ENCODE measurements at regions not wholly inside any gene's neighbourhood (a gene's known extent, or its start where the extent isn't known, plus 50 kb on each side); places are given as distances from the start of the nearest gene placed in this dataset.

DNA sequence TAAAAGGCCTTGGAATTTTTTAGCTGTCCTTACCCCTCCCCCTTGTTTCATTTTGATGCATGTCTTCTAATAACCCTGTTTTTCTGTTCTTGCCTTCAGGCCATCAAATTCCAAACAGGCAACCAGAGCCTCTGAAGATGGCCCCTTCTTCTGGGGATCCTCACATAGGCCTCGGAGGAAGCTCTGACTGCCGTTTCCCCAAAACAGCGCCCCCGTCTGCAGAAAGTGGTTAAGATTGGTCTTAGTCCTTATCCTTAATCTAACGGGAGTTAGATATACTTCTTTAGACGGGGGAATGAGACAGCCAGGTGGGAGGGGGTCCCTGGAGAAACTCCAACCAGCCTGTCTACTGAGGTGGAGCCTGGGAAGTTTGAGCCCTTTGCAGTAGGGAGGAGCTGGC is 226.3 kb upstream of the ZNF608 start:
- intact Hi-C loops (cut with micrococcal nuclease): no loop called here
- Mint-ChIP-seq H3K4me3 (no peak overlapping the region), H3K4me1 (no peaks in the 10 kb centered on the region), H3K9me3 (peaks cover 0 to 9% (median 0%) of the 10 kb centered on the region in 11 donors), H3K27me3 (no peaks in the 10 kb centered on the region), H3K27ac (no peak overlapping the region), H3K36me3 (no peaks in the 10 kb centered on the region)
- H3K4me3 ChIP-seq (ENCODE audit: low read length): no peak overlapping the region
- ATAC-seq (no peak), DNase-seq (no peak)
- no peaks in the 10 kb centered on the region for H3K27me3 ChIP-seq (ENCODE audit: control insufficient read depth in 2 of 2, insufficient read depth in 2 of 2, low read length in 2 of 2)
- ChIA-PET CTCF (no interaction called here), POLR2A (no interaction called here)
- no peak overlapping the region for H3K27ac ChIP-seq (ENCODE audit: low read depth, low read length)
- H3K4me1 ChIP-seq (ENCODE audit: control insufficient read depth in 2 of 2, insufficient read depth in 2 of 2, low read length in 2 of 2): no peaks in the 10 kb centered on the region
- no peaks in the 10 kb centered on the region for H3K9me3 ChIP-seq (ENCODE audit: control insufficient read depth in 2 of 3, low read length in 3 of 3)
- H3K36me3 ChIP-seq (ENCODE audit: control insufficient read depth in 2 of 3, insufficient read depth in 3 of 3, low read length in 3 of 3): no peaks in the 10 kb centered on the region

DNA sequence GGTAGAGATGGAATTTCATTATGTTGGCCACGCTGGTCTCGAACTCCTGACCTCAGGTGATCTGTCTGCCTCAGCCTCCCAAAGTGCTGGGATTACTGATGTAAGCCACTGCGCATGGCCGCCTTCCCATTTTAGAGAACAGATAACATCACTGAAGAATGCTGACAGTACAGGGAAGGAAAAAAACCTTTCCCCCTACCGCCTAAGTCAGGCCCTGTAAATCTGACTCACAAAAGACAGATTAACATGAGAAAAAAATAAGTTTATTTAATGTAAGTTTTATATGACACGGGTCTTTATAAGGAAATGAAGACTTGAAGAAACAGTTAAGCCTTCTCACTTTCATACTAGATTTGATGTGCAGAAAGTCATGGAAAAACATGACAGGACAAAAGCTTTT is 227.2 kb upstream of the ZNF608 start:
- DNase-seq (no peak), ATAC-seq (no peak)
- no peak overlapping the region for H3K4me3 Mint-ChIP-seq
- H3K27me3 Mint-ChIP-seq: no peaks in the 10 kb centered on the region
- no peak overlapping the region for H3K4me3 ChIP-seq (ENCODE audit: low read length)
- H3K4me1 ChIP-seq (ENCODE audit: control insufficient read depth in 2 of 2, insufficient read depth in 2 of 2, low read length in 2 of 2): no peaks in the 10 kb centered on the region
- no peaks in the 10 kb centered on the region for H3K27me3 ChIP-seq (ENCODE audit: control insufficient read depth in 2 of 2, insufficient read depth in 2 of 2, low read length in 2 of 2)
- H3K27ac Mint-ChIP-seq: no peak overlapping the region
- ChIA-PET POLR2A (no interaction called here), CTCF (no interaction called here)
- H3K9me3 ChIP-seq (ENCODE audit: control insufficient read depth in 2 of 3, low read length in 3 of 3): no peaks in the 10 kb centered on the region
- H3K9me3 Mint-ChIP-seq: peaks cover 0 to 9% (median 0%) of the 10 kb centered on the region in 11 donors
- no peaks in the 10 kb centered on the region for H3K4me1 Mint-ChIP-seq
- H3K36me3 Mint-ChIP-seq: no peaks in the 10 kb centered on the region
- intact Hi-C loops (cut with micrococcal nuclease): no loop called here
- H3K36me3 ChIP-seq (ENCODE audit: control insufficient read depth in 2 of 3, insufficient read depth in 3 of 3, low read length in 3 of 3): no peaks in the 10 kb centered on the region
- no peak overlapping the region for H3K27ac ChIP-seq (ENCODE audit: low read depth, low read length)

DNA sequence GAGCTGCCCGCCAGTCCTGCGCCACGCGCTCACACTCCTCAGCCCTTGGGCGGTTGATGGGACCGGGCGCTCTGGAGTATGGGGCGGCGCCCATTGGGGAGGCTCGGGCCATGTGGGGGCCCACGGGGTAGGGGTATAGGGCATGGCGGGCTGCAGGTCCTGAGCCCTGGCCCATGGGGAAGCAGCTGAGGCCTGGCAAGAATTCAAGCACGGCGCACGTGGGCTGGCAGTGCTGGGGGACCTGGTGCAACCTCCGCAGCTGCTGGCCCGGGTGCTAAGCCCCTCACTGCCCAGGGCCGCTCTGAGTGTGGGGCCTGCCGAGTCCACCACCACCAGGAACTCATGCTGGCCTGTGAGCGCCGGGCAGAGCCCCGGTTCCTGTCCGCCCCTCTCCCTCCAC is 229.6 kb upstream of the ZNF608 start:
- Mint-ChIP-seq H3K9me3 (peaks cover 0 to 9% (median 0%) of the 10 kb centered on the region in 11 donors), H3K4me1 (no peaks in the 10 kb centered on the region), H3K27me3 (no peaks in the 10 kb centered on the region), H3K4me3 (no peak overlapping the region), H3K27ac (no peak overlapping the region), H3K36me3 (no peaks in the 10 kb centered on the region)
- Histone ChIP-seq H3K36me3 (ENCODE audit: control insufficient read depth in 2 of 3, insufficient read depth in 3 of 3, low read length in 3 of 3) (no peaks in the 10 kb centered on the region), H3K27ac (ENCODE audit: low read depth, low read length) (no peak overlapping the region), H3K4me1 (ENCODE audit: control insufficient read depth in 2 of 2, insufficient read depth in 2 of 2, low read length in 2 of 2) (no peaks in the 10 kb centered on the region), H3K27me3 (ENCODE audit: control insufficient read depth in 2 of 2, insufficient read depth in 2 of 2, low read length in 2 of 2) (no peaks in the 10 kb centered on the region), H3K4me3 (ENCODE audit: low read length) (no peak overlapping the region), H3K9me3 (ENCODE audit: control insufficient read depth in 2 of 3, low read length in 3 of 3) (no peaks in the 10 kb centered on the region)
- ChIA-PET POLR2A (no interaction called here), CTCF (no interaction called here)
- DNase-seq (no peak), ATAC-seq (no peak)
- intact Hi-C loops (cut with micrococcal nuclease): no loop called here

DNA sequence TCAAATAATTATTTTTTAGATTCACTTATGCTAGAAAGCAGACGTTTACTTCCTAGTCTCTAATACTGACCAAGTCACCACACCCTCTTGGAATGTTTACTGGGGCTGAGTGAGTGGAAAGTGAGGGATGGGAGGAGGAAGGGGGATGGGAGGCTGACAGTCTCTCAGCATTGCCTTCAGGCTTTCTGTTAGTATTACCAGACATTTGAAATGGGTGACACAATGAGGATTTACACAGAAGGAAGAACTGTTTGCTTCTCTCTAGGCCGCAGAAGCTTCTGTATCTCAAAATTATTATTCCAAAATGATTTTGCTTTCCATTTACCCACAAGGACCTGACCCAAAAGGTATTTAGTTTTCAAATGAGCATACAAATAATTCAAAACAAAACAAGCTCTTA is 232.8 kb upstream of the ZNF608 start:
- no peaks in the 10 kb centered on the region for H3K4me1 Mint-ChIP-seq
- H3K27me3 Mint-ChIP-seq: no peaks in the 10 kb centered on the region
- H3K36me3 ChIP-seq (ENCODE audit: control insufficient read depth in 2 of 3, insufficient read depth in 3 of 3, low read length in 3 of 3): no peaks in the 10 kb centered on the region
- no peak for DNase-seq
- H3K36me3 Mint-ChIP-seq: no peaks in the 10 kb centered on the region
- H3K27ac ChIP-seq (ENCODE audit: low read depth, low read length): no peak overlapping the region
- peaks cover 0 to 19% (median 5%) of the 10 kb centered on the region in 11 donors for H3K9me3 Mint-ChIP-seq
- no peaks in the 10 kb centered on the region for H3K9me3 ChIP-seq (ENCODE audit: control insufficient read depth in 2 of 3, low read length in 3 of 3)
- intact Hi-C loops (cut with micrococcal nuclease): no loop called here
- no peaks in the 10 kb centered on the region for H3K4me1 ChIP-seq (ENCODE audit: control insufficient read depth in 2 of 2, insufficient read depth in 2 of 2, low read length in 2 of 2)
- H3K27ac Mint-ChIP-seq: no peak overlapping the region
- no peaks in the 10 kb centered on the region for H3K27me3 ChIP-seq (ENCODE audit: control insufficient read depth in 2 of 2, insufficient read depth in 2 of 2, low read length in 2 of 2)
- CTCF ChIA-PET: no interaction called here
- ATAC-seq: no peak
- no peak overlapping the region for H3K4me3 Mint-ChIP-seq
- no peak overlapping the region for H3K4me3 ChIP-seq (ENCODE audit: low read length)
- POLR2A ChIA-PET: no interaction called here

DNA sequence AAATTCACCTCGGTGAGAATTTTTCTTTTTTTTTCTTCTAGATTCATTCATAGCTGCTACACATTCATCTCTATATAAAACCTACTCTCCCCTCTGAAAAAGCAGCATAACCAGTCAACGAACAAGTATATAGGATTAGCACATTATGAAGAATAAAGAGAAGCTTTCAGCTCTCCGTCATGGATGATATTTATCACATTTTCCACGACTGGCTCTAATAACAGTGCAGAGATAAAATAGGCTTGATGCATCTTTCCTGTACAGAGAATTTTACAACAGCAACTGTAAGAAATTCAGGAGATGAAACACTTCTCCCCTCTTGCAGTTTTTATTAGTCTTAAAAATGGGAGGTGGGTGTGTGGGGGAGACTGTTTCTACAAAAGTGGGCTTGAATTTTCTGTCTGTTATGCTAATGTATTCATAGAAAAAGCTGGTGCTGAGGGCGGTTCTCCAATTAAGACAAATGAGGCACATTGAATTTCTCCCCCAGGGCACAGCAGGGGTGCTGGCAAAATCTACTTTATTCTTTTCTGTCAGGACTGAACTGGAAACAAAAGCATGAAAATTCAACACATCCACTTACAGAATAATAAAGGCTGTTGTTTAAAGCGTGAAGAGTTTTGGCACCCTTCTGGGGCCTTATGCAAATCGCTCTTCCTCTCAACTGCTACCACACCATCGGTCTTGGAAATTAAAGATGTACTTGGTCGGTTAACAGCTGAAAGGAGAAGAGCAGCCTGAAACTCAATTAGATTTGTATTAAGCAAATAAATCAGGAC is 233.9 kb upstream of the ZNF608 start:
- POLR2A ChIA-PET: no interaction called here

DNA sequence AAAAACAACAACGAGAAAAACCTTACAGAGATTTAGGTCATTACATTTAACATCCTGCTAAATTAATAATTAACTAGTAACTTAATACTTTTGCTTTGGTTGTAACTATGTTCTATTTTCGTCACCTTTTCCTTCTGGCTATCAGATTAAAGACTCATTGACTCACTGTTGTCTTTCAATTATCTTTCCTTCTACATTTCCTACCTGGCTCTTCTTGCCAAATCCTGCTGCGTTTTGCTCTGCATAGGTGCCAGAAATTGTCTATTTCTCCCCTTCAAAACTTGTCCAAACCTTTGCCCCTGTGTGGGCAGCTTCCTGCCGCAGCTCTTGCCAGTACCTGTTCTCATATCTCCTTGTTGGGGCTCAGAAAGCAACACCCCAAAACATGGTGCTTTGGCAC is 235.5 kb upstream of the ZNF608 start:
- H3K27me3 ChIP-seq (ENCODE audit: control insufficient read depth in 2 of 2, insufficient read depth in 2 of 2, low read length in 2 of 2): no peaks in the 10 kb centered on the region
- no peak overlapping the region for H3K27ac Mint-ChIP-seq
- H3K4me3 ChIP-seq (ENCODE audit: low read length): no peak overlapping the region
- POLR2A ChIA-PET: no interaction called here
- ATAC-seq (no peak), DNase-seq (no peak)
- H3K9me3 Mint-ChIP-seq: peaks cover 0 to 21% (median 10%) of the 10 kb centered on the region in 11 donors
- no peaks in the 10 kb centered on the region for H3K4me1 ChIP-seq (ENCODE audit: control insufficient read depth in 2 of 2, insufficient read depth in 2 of 2, low read length in 2 of 2)
- H3K9me3 ChIP-seq (ENCODE audit: control insufficient read depth in 2 of 3, low read length in 3 of 3): no peaks in the 10 kb centered on the region
- no peaks in the 10 kb centered on the region for H3K4me1 Mint-ChIP-seq
- no peaks in the 10 kb centered on the region for H3K27me3 Mint-ChIP-seq
- intact Hi-C loops (cut with micrococcal nuclease): no loop called here
- H3K4me3 Mint-ChIP-seq: no peak overlapping the region
- no peaks in the 10 kb centered on the region for H3K36me3 ChIP-seq (ENCODE audit: control insufficient read depth in 2 of 3, insufficient read depth in 3 of 3, low read length in 3 of 3)
- no peak overlapping the region for H3K27ac ChIP-seq (ENCODE audit: low read depth, low read length)
- CTCF ChIA-PET: no interaction called here
- H3K36me3 Mint-ChIP-seq: no peaks in the 10 kb centered on the region

More for the DNA sequence above, 233.9 kb upstream of the ZNF608 start:
- Mint-ChIP-seq H3K36me3 (no peaks in the 10 kb centered on the region), H3K27ac (no peak overlapping the region), H3K4me3 (no peak overlapping the region), H3K27me3 (no peaks in the 10 kb centered on the region), H3K4me1 (no peaks in the 10 kb centered on the region), H3K9me3 (peaks cover 0 to 21% (median 8%) of the 10 kb centered on the region in 11 donors)
- ATAC-seq (no peak), DNase-seq (no peak)
- H3K36me3 ChIP-seq (ENCODE audit: control insufficient read depth in 2 of 3, insufficient read depth in 3 of 3, low read length in 3 of 3): no peaks in the 10 kb centered on the region
- no peaks in the 10 kb centered on the region for H3K27me3 ChIP-seq (ENCODE audit: control insufficient read depth in 2 of 2, insufficient read depth in 2 of 2, low read length in 2 of 2)
- no peaks in the 10 kb centered on the region for H3K9me3 ChIP-seq (ENCODE audit: control insufficient read depth in 2 of 3, low read length in 3 of 3)
- no peaks in the 10 kb centered on the region for H3K4me1 ChIP-seq (ENCODE audit: control insufficient read depth in 2 of 2, insufficient read depth in 2 of 2, low read length in 2 of 2)
- CTCF ChIA-PET: no interaction called here
- intact Hi-C loops (cut with micrococcal nuclease): no loop called here
- no peak overlapping the region for H3K27ac ChIP-seq (ENCODE audit: low read depth, low read length)
- no peak overlapping the region for H3K4me3 ChIP-seq (ENCODE audit: low read length)

DNA sequence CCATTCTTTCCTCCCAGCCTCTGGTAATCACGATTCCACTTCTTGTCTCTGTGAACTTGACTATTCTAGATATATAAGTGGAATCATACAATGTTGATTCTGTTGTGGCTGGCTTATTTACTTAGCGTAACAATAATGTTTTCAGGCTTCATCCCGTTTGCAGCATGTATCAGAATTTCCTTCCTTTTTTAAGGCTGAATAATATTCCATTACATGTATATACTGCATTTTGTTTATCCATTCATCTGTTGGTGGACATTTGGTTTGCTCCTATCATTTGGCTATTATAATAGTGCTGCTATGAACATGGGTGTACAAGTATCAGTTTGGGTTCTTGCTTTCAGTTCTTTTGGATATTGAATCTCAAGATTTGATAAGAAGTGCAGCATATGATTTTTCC is 239.7 kb upstream of the ZNF608 start:
- ATAC-seq: no peak
- CTCF ChIA-PET: no interaction called here

More for the DNA sequence above, 239.7 kb upstream of the ZNF608 start:
- Mint-ChIP-seq H3K27me3 (peaks cover 0 to 4% (median 0%) of the 10 kb centered on the region in 5 donors), H3K4me3 (no peak overlapping the region), H3K36me3 (no peaks in the 10 kb centered on the region), H3K9me3 (peaks cover 0 to 23% (median 11%) of the 10 kb centered on the region in 11 donors), H3K27ac (no peak overlapping the region), H3K4me1 (no peaks in the 10 kb centered on the region)
- no peaks in the 10 kb centered on the region for H3K36me3 ChIP-seq (ENCODE audit: control insufficient read depth in 2 of 3, insufficient read depth in 3 of 3, low read length in 3 of 3)
- no peaks in the 10 kb centered on the region for H3K4me1 ChIP-seq (ENCODE audit: control insufficient read depth in 2 of 2, insufficient read depth in 2 of 2, low read length in 2 of 2)
- POLR2A ChIA-PET: no interaction called here
- H3K4me3 ChIP-seq (ENCODE audit: low read length): no peak overlapping the region
- H3K27ac ChIP-seq (ENCODE audit: low read depth, low read length): no peak overlapping the region
- intact Hi-C loops (cut with micrococcal nuclease): no loop called here
- DNase-seq: no peak
- H3K27me3 ChIP-seq (ENCODE audit: control insufficient read depth in 2 of 2, insufficient read depth in 2 of 2, low read length in 2 of 2): no peaks in the 10 kb centered on the region
- H3K9me3 ChIP-seq (ENCODE audit: control insufficient read depth in 2 of 3, low read length in 3 of 3): no peaks in the 10 kb centered on the region

Data from naive thymus-derived CD4-positive, alpha-beta T cell (primary cell).